ENCODE measurements at regions not wholly inside any gene's neighbourhood (a gene's known extent, or its start where the extent isn't known, plus 50 kb on each side); places are given as distances from the start of the nearest gene placed in this dataset.

DNA sequence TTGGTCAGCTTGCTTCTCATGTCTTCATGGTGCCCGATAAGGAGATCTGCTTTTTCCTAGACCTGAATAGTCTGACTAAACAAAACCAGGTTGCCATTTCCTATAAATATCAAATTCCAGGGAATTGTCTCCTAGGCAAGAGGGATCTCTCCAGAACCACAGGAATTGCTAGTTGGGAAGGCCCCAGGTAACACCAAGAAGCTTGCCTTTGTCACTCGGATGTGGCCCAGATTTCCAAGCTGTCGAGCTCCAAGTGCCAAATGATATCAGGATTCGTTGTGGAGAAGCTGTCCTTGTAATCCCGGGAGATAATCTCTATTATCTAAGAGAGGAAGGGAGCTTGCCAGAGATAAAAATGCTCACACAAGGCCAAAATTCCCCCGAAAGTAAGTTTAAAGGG, 1288.5 kb upstream of the AUTS2 start:
- no peaks in the 10 kb centered on the region for H3K4me1 Mint-ChIP-seq
- Histone ChIP-seq H3K4me1 (ENCODE audit: control insufficient read depth, insufficient read depth, low read length) (no peaks in the 10 kb centered on the region), H3K36me3 (ENCODE audit: control insufficient read depth, insufficient read depth, low read length) (no peaks in the 10 kb centered on the region), H3K27me3 (ENCODE audit: control insufficient read depth, insufficient read depth, low read length) (no peaks in the 10 kb centered on the region), H3K4me3 (ENCODE audit: low read length) (no peak overlapping the region), H3K27ac (ENCODE audit: low read length) (no peak overlapping the region), H3K9me3 (ENCODE audit: control insufficient read depth, insufficient read depth, low read length) (peaks cover 19% of the 10 kb centered on the region)
- no peak overlapping the region for H3K27ac Mint-ChIP-seq
- H3K9me3 Mint-ChIP-seq: peaks cover 12 to 15% of the 10 kb centered on the region in 2 donors
- WGBS (ENCODE audit: insufficient coverage): 86% methylated on average over 6 of the region's 6 CpGs
- H3K27me3 Mint-ChIP-seq (ENCODE audit: low read depth in 2 of 2): no peaks in the 10 kb centered on the region
- no peak for DNase-seq
- H3K4me3 Mint-ChIP-seq: no peak overlapping the region
- intact Hi-C loops (cut with micrococcal nuclease): no loop called here
- no peak for TF ChIP-seq CTCF (IDR thresholded peaks at IDR 0.05)
- H3K36me3 Mint-ChIP-seq: no peaks in the 10 kb centered on the region
- ATAC-seq: no peak

DNA sequence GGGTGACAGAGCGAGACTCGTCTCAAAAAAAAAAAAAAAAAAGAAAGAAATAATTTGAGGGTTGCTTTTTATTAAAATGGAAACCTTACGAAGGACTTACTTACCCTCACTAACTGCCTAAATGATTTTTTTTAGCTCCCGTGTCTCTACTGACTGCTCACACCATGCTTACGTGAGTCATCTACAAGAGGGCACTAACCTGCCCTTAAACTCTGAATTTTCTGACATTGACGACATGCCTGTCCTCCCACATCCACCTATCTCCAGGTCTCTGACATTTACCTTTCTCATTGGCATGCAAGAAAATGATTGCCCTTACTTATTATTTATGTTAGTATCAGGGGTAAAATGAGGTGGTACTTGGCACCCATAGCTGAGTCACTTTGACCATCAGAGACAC, 1286.3 kb upstream of the AUTS2 start:
- intact Hi-C loops (cut with micrococcal nuclease): no loop called here
- Histone ChIP-seq H3K4me1 (ENCODE audit: control insufficient read depth, insufficient read depth, low read length) (no peaks in the 10 kb centered on the region), H3K27me3 (ENCODE audit: control insufficient read depth, insufficient read depth, low read length) (no peaks in the 10 kb centered on the region), H3K4me3 (ENCODE audit: low read length) (no peak overlapping the region), H3K9me3 (ENCODE audit: control insufficient read depth, insufficient read depth, low read length) (peaks cover 20% of the 10 kb centered on the region), H3K36me3 (ENCODE audit: control insufficient read depth, insufficient read depth, low read length) (no peaks in the 10 kb centered on the region), H3K27ac (ENCODE audit: low read length) (no peak overlapping the region)
- DNase-seq (no peak), ATAC-seq (no peak)
- no peaks in the 10 kb centered on the region for H3K36me3 Mint-ChIP-seq
- no peak for TF ChIP-seq CTCF (IDR thresholded peaks at IDR 0.05)
- 91% methylated on average over 4 of the region's 6 CpGs for WGBS (ENCODE audit: insufficient coverage)
- H3K27me3 Mint-ChIP-seq (ENCODE audit: low read depth in 2 of 2): no peaks in the 10 kb centered on the region
- H3K27ac Mint-ChIP-seq: no peak overlapping the region
- H3K4me3 Mint-ChIP-seq: no peak overlapping the region
- H3K9me3 Mint-ChIP-seq: peaks cover 12 to 15% of the 10 kb centered on the region in 2 donors
- H3K4me1 Mint-ChIP-seq: no peaks in the 10 kb centered on the region

- Mint-ChIP-seq H3K27me3 (ENCODE audit: low read depth in 2 of 2) (no peaks in the 10 kb centered on the region), H3K4me1 (no peaks in the 10 kb centered on the region), H3K9me3 (peaks cover 9 to 10% of the 10 kb centered on the region in 2 donors), H3K36me3 (no peaks in the 10 kb centered on the region), H3K27ac (no peak overlapping the region), H3K4me3 (no peak overlapping the region)
- intact Hi-C loops (cut with micrococcal nuclease): no loop called here
- WGBS (ENCODE audit: insufficient coverage): 63% methylated on average over 3 of the region's 4 CpGs
- Histone ChIP-seq H3K36me3 (ENCODE audit: control insufficient read depth, insufficient read depth, low read length) (no peaks in the 10 kb centered on the region), H3K9me3 (ENCODE audit: control insufficient read depth, insufficient read depth, low read length) (peaks cover 17% of the 10 kb centered on the region), H3K4me1 (ENCODE audit: control insufficient read depth, insufficient read depth, low read length) (no peaks in the 10 kb centered on the region), H3K4me3 (ENCODE audit: low read length) (no peak overlapping the region), H3K27ac (ENCODE audit: low read length) (no peak overlapping the region), H3K27me3 (ENCODE audit: control insufficient read depth, insufficient read depth, low read length) (no peaks in the 10 kb centered on the region)
- DNase-seq (no peak), ATAC-seq (no peak)
- TF ChIP-seq CTCF (IDR thresholded peaks at IDR 0.05): no peak
These were observed 1284.5 kb upstream of the AUTS2 start for GRCh38 chr7:68313806-68314205.

DNA sequence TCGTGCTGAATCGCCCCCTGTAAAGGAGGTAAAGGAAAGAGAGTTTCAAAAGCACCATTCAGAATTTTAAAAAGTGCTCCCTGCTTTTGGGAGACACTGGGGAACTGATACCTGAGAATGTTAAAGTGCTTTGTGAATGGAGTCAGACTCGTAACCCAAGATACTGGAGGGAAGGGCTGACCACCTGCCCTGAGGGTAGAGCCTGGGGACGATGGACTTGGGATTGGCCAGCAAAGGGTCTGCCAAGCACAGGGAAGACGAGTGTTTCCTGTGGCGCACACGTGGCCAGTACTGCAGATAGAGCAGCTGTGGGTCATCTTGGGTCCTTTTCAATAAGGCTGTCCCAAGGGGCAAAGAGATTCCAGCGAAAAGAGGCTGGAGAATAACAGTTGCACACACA, 1284.1 kb upstream of the AUTS2 start:
- Histone ChIP-seq H3K9me3 (ENCODE audit: control insufficient read depth, insufficient read depth, low read length) (peaks cover 16% of the 10 kb centered on the region), H3K4me3 (ENCODE audit: low read length) (no peak overlapping the region), H3K27ac (ENCODE audit: low read length) (no peak overlapping the region), H3K4me1 (ENCODE audit: control insufficient read depth, insufficient read depth, low read length) (no peaks in the 10 kb centered on the region), H3K36me3 (ENCODE audit: control insufficient read depth, insufficient read depth, low read length) (no peaks in the 10 kb centered on the region), H3K27me3 (ENCODE audit: control insufficient read depth, insufficient read depth, low read length) (no peaks in the 10 kb centered on the region)
- Mint-ChIP-seq H3K4me3 (no peak overlapping the region), H3K4me1 (no peaks in the 10 kb centered on the region), H3K36me3 (no peaks in the 10 kb centered on the region), H3K27ac (no peak overlapping the region), H3K27me3 (ENCODE audit: low read depth in 2 of 2) (no peaks in the 10 kb centered on the region), H3K9me3 (peaks cover 8 to 9% of the 10 kb centered on the region in 2 donors)
- intact Hi-C loops (cut with micrococcal nuclease): no loop called here
- ATAC-seq (no peak), DNase-seq (no peak)
- 67% methylated on average over 8 of the region's 8 CpGs for WGBS (ENCODE audit: insufficient coverage)
- no peak for TF ChIP-seq CTCF (IDR thresholded peaks at IDR 0.05)

Data from natural killer cell (primary cell).